Peyer's patch (tissue), 4 donors: ENCODE measurements at regions not wholly inside any gene's neighbourhood (a gene's known extent, or its start where the extent isn't known, plus 50 kb on each side); places are given as distances from the start of the nearest gene placed in this dataset.

Experiments
- DNase-seq, 3 donors: peaks; one replicate each; pipeline ENCODE4 v3.0.0-alpha.2; 2017 to 2019
- H3K27ac ChIP-seq, 4 donors: fragments of 200-600 bp; sonication (generic); one replicate each; pipeline ENCODE4 v1.5.1; 2016 to 2019
- H3K27me3 ChIP-seq, 2 donors: fragments of 200-600 bp; sonication (generic); one replicate each; pipeline ENCODE4 v1.5.1; 2019
- H3K36me3 ChIP-seq, 3 donors: fragments of 200-600 bp; sonication (generic); one replicate each; pipeline ENCODE4 v1.5.1; 2016 to 2019
- H3K4me1 ChIP-seq, 4 donors: fragments of 200-600 bp; sonication (generic); one replicate each; pipeline ENCODE4 v1.5.1; 2016 to 2019
- H3K4me3 ChIP-seq, 4 donors: fragments of 200-600 bp; sonication (generic); 1 replicate in 3 of 4; 2 replicates in 1 of 4; pipeline ENCODE4 v1.5.1; 2016 to 2019; ENCODE audit warnings: mild to moderate bottlenecking in 1 of 4
- H3K9me3 ChIP-seq, 4 donors: fragments of 200-600 bp; sonication (generic); one replicate each; pipeline ENCODE4 v1.5.1; 2016 to 2019; ENCODE audit warnings: mild to moderate bottlenecking in 1 of 4
- CTCF ChIP-seq, 6 experiments: fragments of 450-650 bp in 4 of 6; fragments of 200-600 bp in 2 of 6; sonication (generic) in 1 of 6; IDR thresholded peaks; one replicate each; pipeline ENCODE4 v1.5.1; 2017 to 2019; ENCODE audit warnings: antibody characterized with exemption in 6 of 6, mild to moderate bottlenecking in 3 of 6, moderate library complexity in 1 of 6
- POLR2A ChIP-seq, 2 donors: fragments of 450-650 bp; IDR thresholded peaks; one replicate each; pipeline ENCODE4 v1.5.1; 2017; ENCODE audit warnings: antibody characterized with exemption in 2 of 2, mild to moderate bottlenecking in 2 of 2, moderate library complexity in 2 of 2

GRCh38 chr5:91670122-91670521, 287.0 kb upstream of the ARRDC3 start:
- Histone ChIP-seq H3K27ac (no peak overlapping the region), H3K27me3 (no peaks in the 10 kb centered on the region), H3K9me3 (no peaks in the 10 kb centered on the region), H3K4me1 (no peaks in the 10 kb centered on the region), H3K4me3 (no peak overlapping the region), H3K36me3 (no peaks in the 10 kb centered on the region)
- TF ChIP-seq POLR2A (IDR thresholded peaks at IDR 0.05) (no peak), CTCF (IDR thresholded peaks at IDR 0.05) (no peak)
- no peak for DNase-seq

- Histone ChIP-seq H3K27me3 (no peaks in the 10 kb centered on the region), H3K36me3 (no peaks in the 10 kb centered on the region), H3K4me3 (no peak overlapping the region), H3K4me1 (no peaks in the 10 kb centered on the region), H3K9me3 (no peaks in the 10 kb centered on the region), H3K27ac (no peak overlapping the region)
- no peak for TF ChIP-seq POLR2A (IDR thresholded peaks at IDR 0.05)
- TF ChIP-seq CTCF (IDR thresholded peaks at IDR 0.05), result no peak
- DNase-seq, result no peak
Measured at GRCh38 chr5:91668261-91668660, 285.1 kb upstream of the ARRDC3 start.

GRCh38 chr5:91652678-91653077, 269.6 kb upstream of the ARRDC3 start:
- Histone ChIP-seq H3K4me1 (no peaks in the 10 kb centered on the region), H3K36me3 (no peaks in the 10 kb centered on the region), H3K9me3 (peaks cover 0 to under 1% (median 0%) of the 10 kb centered on the region in 4 donors), H3K4me3 (no peak overlapping the region), H3K27me3 (no peaks in the 10 kb centered on the region), H3K27ac (no peak overlapping the region)
- TF ChIP-seq POLR2A (IDR thresholded peaks at IDR 0.05), result no peak
- TF ChIP-seq CTCF (IDR thresholded peaks at IDR 0.05), result no peak
- DNase-seq, result no peak

- TF ChIP-seq CTCF (IDR thresholded peaks at IDR 0.05) (no peak), POLR2A (IDR thresholded peaks at IDR 0.05) (no peak)
- no peak for DNase-seq
Measured at GRCh38 chr5:91651704-91652103, 268.6 kb upstream of the ARRDC3 start.

GRCh38 chr5:91645347-91645746, 262.2 kb upstream of the ARRDC3 start:
- Histone ChIP-seq H3K27ac (no peak overlapping the region), H3K4me1 (no peaks in the 10 kb centered on the region), H3K36me3 (no peaks in the 10 kb centered on the region), H3K9me3 (no peaks in the 10 kb centered on the region), H3K4me3 (no peak overlapping the region), H3K27me3 (no peaks in the 10 kb centered on the region)
- no peak for DNase-seq
- no peak for TF ChIP-seq POLR2A (IDR thresholded peaks at IDR 0.05)
- TF ChIP-seq CTCF (IDR thresholded peaks at IDR 0.05), result no peak

More at GRCh38 chr5:91651704-91652103, 268.6 kb upstream of the ARRDC3 start:
- Histone ChIP-seq H3K9me3 (no peaks in the 10 kb centered on the region), H3K4me1 (no peaks in the 10 kb centered on the region), H3K4me3 (no peak overlapping the region), H3K27me3 (no peaks in the 10 kb centered on the region), H3K36me3 (no peaks in the 10 kb centered on the region), H3K27ac (no peak overlapping the region)

GRCh38 chr5:91643797-91644196, 260.7 kb upstream of the ARRDC3 start:
- Histone ChIP-seq H3K4me1 (no peaks in the 10 kb centered on the region), H3K9me3 (no peaks in the 10 kb centered on the region), H3K27ac (no peak overlapping the region), H3K27me3 (no peaks in the 10 kb centered on the region), H3K36me3 (no peaks in the 10 kb centered on the region), H3K4me3 (no peak overlapping the region)
- no peak for DNase-seq
- no peak for TF ChIP-seq CTCF (IDR thresholded peaks at IDR 0.05)
- no peak for TF ChIP-seq POLR2A (IDR thresholded peaks at IDR 0.05)
